CD14-positive monocyte (primary cell): ENCODE measurements at regions not wholly inside any gene's neighbourhood (a gene's known extent, or its start where the extent isn't known, plus 50 kb on each side); places are given as distances from the start of the nearest gene placed in this dataset.
"Not testable (repeated sequence)": the region's sequence is repeated elsewhere in the genome, so short reads cannot be mapped to it uniquely, and the experiment has no call there.

Source experiments
- DNase-seq, 3 donors: peaks; one replicate each; pipeline ENCODE4 v3.0.0-alpha.2; 2011 to 2022
- H2AFZ ChIP-seq: 2 replicates; pipeline ENCODE4 v1.6.0; 2012; ENCODE audit warnings: mild to moderate bottlenecking, low read depth, low read length, inconsistent platforms; ENCODE audit not compliant: insufficient read depth, poor library complexity, severe bottlenecking
- H3K27ac ChIP-seq, 2 donors: 1 replicate in 1 of 2; 2 replicates in 1 of 2; pipeline ENCODE4 v1.5.1; 2012 to 2013; ENCODE audit warnings: low read length in 2 of 2, control low read depth in 1 of 2, inconsistent platforms in 1 of 2, low read depth in 1 of 2, mild to moderate bottlenecking in 1 of 2
- H3K27me3 ChIP-seq, 2 donors: one replicate each; pipeline versions ENCODE4 v1.6.0 to v1.6.1; 2011 to 2013; ENCODE audit warnings: low read length in 2 of 2; ENCODE audit not compliant: control insufficient read depth in 2 of 2, insufficient read depth in 2 of 2
- H3K36me3 ChIP-seq, 2 donors: replicated peaks in 1 of 2; 1 replicate in 1 of 2; 2 replicates in 1 of 2; pipeline versions ENCODE4 v1.5.1 to v1.6.1; 2012 to 2013; ENCODE audit warnings: low read length in 2 of 2, control low read depth in 1 of 2, inconsistent platforms in 1 of 2, mild to moderate bottlenecking in 1 of 2; ENCODE audit not compliant: insufficient read depth in 2 of 2, control insufficient read depth in 1 of 2
- H3K4me1 ChIP-seq, 2 donors: 1 replicate in 1 of 2; 2 replicates in 1 of 2; pipeline versions ENCODE4 v1.5.1 to v1.6.1; 2012 to 2013; ENCODE audit warnings: low read length in 2 of 2, control low read depth in 1 of 2, inconsistent platforms in 1 of 2, mild to moderate bottlenecking in 1 of 2, moderate library complexity in 1 of 2; ENCODE audit not compliant: insufficient read depth in 2 of 2, control insufficient read depth in 1 of 2
- H3K4me2 ChIP-seq: replicated peaks from 2 replicates; pipeline ENCODE3; 2012; ENCODE audit warnings: low read length, moderate library complexity, mild to moderate bottlenecking; ENCODE audit not compliant: poor library complexity, severe bottlenecking; ENCODE audit errors: extremely low read depth
- H3K4me3 ChIP-seq, 3 experiments: fragments of 200-600 bp in 1 of 3; sonication (generic) in 1 of 3; replicated peaks in 1 of 3; 1 replicate in 2 of 3; 2 replicates in 1 of 3; pipeline ENCODE4 v1.5.1; 2011 to 2013; ENCODE audit warnings: low read length in 3 of 3, mild to moderate bottlenecking in 3 of 3, control low read depth in 2 of 3, low read depth in 2 of 3, inconsistent platforms in 1 of 3, moderate library complexity in 1 of 3
- H3K79me2 ChIP-seq: 2 replicates; pipeline ENCODE4 v1.6.0; 2012; ENCODE audit warnings: mild to moderate bottlenecking, control low read depth, inconsistent platforms, low read length, moderate library complexity; ENCODE audit not compliant: insufficient read depth
- H3K9ac ChIP-seq: 2 replicates; pipeline ENCODE4 v1.6.0; 2017; ENCODE audit warnings: low read length, mild to moderate bottlenecking; ENCODE audit not compliant: insufficient read depth, poor library complexity, severe bottlenecking
- H3K9me3 ChIP-seq, 2 donors: replicated peaks in 1 of 2; 1 replicate in 1 of 2; 2 replicates in 1 of 2; pipeline versions ENCODE4 v1.5.1 to v1.6.1; 2012 to 2013; ENCODE audit warnings: low read length in 2 of 2, control low read depth in 1 of 2; ENCODE audit not compliant: control insufficient read depth in 1 of 2, insufficient read depth in 1 of 2
- H4K20me1 ChIP-seq: 2 replicates; pipeline ENCODE4 v1.6.0; 2012; ENCODE audit warnings: mild to moderate bottlenecking, low read length, control low read depth, moderate library complexity; ENCODE audit not compliant: insufficient read depth
- H3K27ac Mint-ChIP-seq, 7 donors: one replicate each; pipeline ENCODE4 v1.8.0; 2020; ENCODE audit warnings: mild to moderate bottlenecking in 7 of 7, mixed read lengths in 7 of 7, moderate library complexity in 6 of 7, inconsistent platforms in 2 of 7
- H3K27me3 Mint-ChIP-seq, 3 donors: one replicate each; pipeline ENCODE4 v1.8.0; 2021 to 2022; ENCODE audit warnings: low read depth in 3 of 3, mild to moderate bottlenecking in 3 of 3, mixed read lengths in 3 of 3, moderate library complexity in 3 of 3, inconsistent platforms in 1 of 3
- H3K36me3 Mint-ChIP-seq, 2 donors: one replicate each; pipeline ENCODE4 v1.8.0; 2020; ENCODE audit warnings: mixed read lengths in 2 of 2, inconsistent platforms in 1 of 2, mild to moderate bottlenecking in 1 of 2
- H3K4me1 Mint-ChIP-seq: one replicate; pipeline ENCODE4 v1.8.0; 2020; ENCODE audit warnings: mild to moderate bottlenecking, mixed read lengths
- H3K4me3 Mint-ChIP-seq, 2 donors: one replicate each; pipeline ENCODE4 v1.8.0; 2020; ENCODE audit warnings: mild to moderate bottlenecking in 2 of 2, mixed read lengths in 2 of 2, moderate library complexity in 1 of 2
- H3K9me3 Mint-ChIP-seq, 7 donors: one replicate each; pipeline ENCODE4 v1.8.0; 2020 to 2022; ENCODE audit warnings: mixed read lengths in 7 of 7, mild to moderate bottlenecking in 6 of 7, moderate library complexity in 6 of 7, inconsistent platforms in 2 of 7
- CTCF ChIP-seq: fragments of 200-600 bp; IDR thresholded peaks from one replicate; pipeline ENCODE4 v1.8.0; 2022; ENCODE audit warnings: antibody characterized with exemption, mild to moderate bottlenecking
- WGBS: methylation state at CpG from one replicate; pipeline ENCODE4 v1.1.5; 2013; ENCODE audit warnings: missing lambda C conversion rate; ENCODE audit not compliant: insufficient coverage; 5-methylcytosine and 5-hydroxymethylcytosine counted together
- intact Hi-C, 2 donors: fragments of 100-400 bp; cut with micrococcal nuclease; formaldehyde crosslinking; loops; one replicate each; pipeline versions ENCODE4 v1.15.0 to v1.15.1; 2023

- H2AFZ ChIP-seq, result no peak overlapping the region
- H3K4me3 ChIP-seq, result no peak overlapping the region
- no peaks in the 10 kb centered on the region for H3K36me3 ChIP-seq
- H3K4me1 ChIP-seq, result no peaks in the 10 kb centered on the region
- Mint-ChIP-seq H3K36me3 (no peaks in the 10 kb centered on the region), H3K4me1 (no peaks in the 10 kb centered on the region), H3K4me3 (no peak overlapping the region), H3K27me3 (peaks cover 15 to 26% (median 18%) of the 10 kb centered on the region in 3 donors), H3K27ac (no peak overlapping the region), H3K9me3 (no peaks in the 10 kb centered on the region)
- intact Hi-C loops, result no loop called here
- H3K9me3 ChIP-seq, result no peaks in the 10 kb centered on the region
- H3K27me3 ChIP-seq, result no peaks in the 10 kb centered on the region
- no peak for DNase-seq
- no peaks in the 10 kb centered on the region for H4K20me1 ChIP-seq
- H3K27ac ChIP-seq, result no peak overlapping the region
- no peak overlapping the region for H3K4me2 ChIP-seq
- 77% methylated on average over 6 of the region's 12 CpGs for WGBS
- H3K9ac ChIP-seq, result no peak overlapping the region
- no peak for TF ChIP-seq CTCF
- H3K79me2 ChIP-seq, result no peaks in the 10 kb centered on the region
These were observed 152.1 kb downstream of the TFAP2C start for GRCh38 chr20:56781108-56781739.

GRCh38 chr20:56781987-56782560 is 153.0 kb downstream of the TFAP2C start:
- H2AFZ ChIP-seq, intact Hi-C loops, H4K20me1 ChIP-seq, H3K4me3 ChIP-seq, H3K4me1 ChIP-seq, H3K9ac ChIP-seq, H3K4me3 Mint-ChIP-seq, H3K36me3 Mint-ChIP-seq, H3K36me3 ChIP-seq, DNase-seq, H3K4me1 Mint-ChIP-seq, H3K27ac Mint-ChIP-seq, H3K27me3 ChIP-seq, H3K79me2 ChIP-seq, H3K9me3 Mint-ChIP-seq, H3K4me2 ChIP-seq, H3K9me3 ChIP-seq, H3K27ac ChIP-seq: not testable (repeated sequence)
- H3K27me3 Mint-ChIP-seq, result peaks cover 15 to 26% (median 18%) of the 10 kb centered on the region in 3 donors
- WGBS, result 80% methylated on average over 1 of the region's 2 CpGs

- H3K79me2 ChIP-seq, H3K4me1 Mint-ChIP-seq, H3K27ac ChIP-seq, H3K4me3 Mint-ChIP-seq, H3K36me3 ChIP-seq, H3K9me3 Mint-ChIP-seq, H3K4me2 ChIP-seq, intact Hi-C loops, H2AFZ ChIP-seq, H3K4me3 ChIP-seq, H3K36me3 Mint-ChIP-seq, H3K9ac ChIP-seq, H3K9me3 ChIP-seq, H4K20me1 ChIP-seq, H3K27me3 ChIP-seq, DNase-seq, H3K27ac Mint-ChIP-seq, H3K4me1 ChIP-seq: not testable (repeated sequence)
- WGBS, result 75% methylated on average over 5 of the region's 11 CpGs
- peaks cover 15 to 23% (median 18%) of the 10 kb centered on the region in 3 donors for H3K27me3 Mint-ChIP-seq
These were observed 153.7 kb downstream of the TFAP2C start for GRCh38 chr20:56782814-56783213.
